ENCODE measurements at regions not wholly inside any gene's neighbourhood (a gene's known extent, or its start where the extent isn't known, plus 50 kb on each side); places are given as distances from the start of the nearest gene placed in this dataset.

GRCh38 chr3:184470551-184470950, 90.7 kb downstream of the CHRD start:
- TF ChIP-seq POLR2AphosphoS5 (IDR thresholded peaks at IDR 0.05), result no peak
- TF ChIP-seq POLR2A (IDR thresholded peaks at IDR 0.05), result no peak
- TF ChIP-seq CTCF (IDR thresholded peaks at IDR 0.05), result no peak
- no peak for TF ChIP-seq EP300 (IDR thresholded peaks at IDR 0.05)
- H3K9me3 ChIP-seq, result no peaks in the 10 kb centered on the region
- intact Hi-C loops (cut with DNase I; ENCODE audit: low total_unique reads), result no loop called here
- H3K27me3 ChIP-seq, result peaks cover 0 to 49% (median 0%) of the 10 kb centered on the region in 3 donors
- no peak overlapping the region for H3K4me3 ChIP-seq
- DNase-seq, result no peak
- 62 to 82% (median 75%) methylated on average over 6 of the region's 6 CpGs for WGBS, 5 donors
- H3K36me3 ChIP-seq, result no peaks in the 10 kb centered on the region
- H3K27ac ChIP-seq, result no peak overlapping the region
- H3K4me1 ChIP-seq, result peaks cover 0 to 18% (median 2%) of the 10 kb centered on the region in 4 donors

GRCh38 chr3:184471439-184471838, 90.1 kb upstream of the EPHB3 start:
- 64 to 87% (median 79%) methylated on average over 3 of the region's 3 CpGs for WGBS, 5 donors

GRCh38 chr3:184472723-184473428, 88.7 kb upstream of the EPHB3 start:
- Histone ChIP-seq H3K4me1 (peaks cover 0 to 7% (median 0%) of the 10 kb centered on the region in 4 donors), H3K27ac (peak overlapping the region in 3 of 5 donors; percentile 7 to 59 (median 46)), H3K9me3 (peaks cover 0 to 7% (median 2%) of the 10 kb centered on the region in 4 donors), H3K27me3 (peaks cover 0 to 43% (median 0%) of the 10 kb centered on the region in 3 donors), H3K36me3 (no peaks in the 10 kb centered on the region), H3K4me3 (no peak overlapping the region)
- intact Hi-C loops (cut with DNase I; ENCODE audit: low total_unique reads), result no loop called here
- TF ChIP-seq EP300 (IDR thresholded peaks at IDR 0.05), result no peak
- peak in 1 of 3 donors; percentile 33 for TF ChIP-seq POLR2AphosphoS5 (IDR thresholded peaks at IDR 0.05)
- TF ChIP-seq POLR2A (IDR thresholded peaks at IDR 0.05), result no peak
- DNase-seq, result peak in 1 of 2 donors; percentile 80
- WGBS, 5 donors, result 63 to 82% (median 72%) methylated on average over 12 of the region's 12 CpGs

More at GRCh38 chr3:184471439-184471838, 90.1 kb upstream of the EPHB3 start:
- peaks cover 0 to 46% (median 0%) of the 10 kb centered on the region in 3 donors for H3K27me3 ChIP-seq
- DNase-seq, result no peak
- no peaks in the 10 kb centered on the region for H3K9me3 ChIP-seq
- no peaks in the 10 kb centered on the region for H3K36me3 ChIP-seq
- H3K27ac ChIP-seq, result no peak overlapping the region
- no peak for TF ChIP-seq POLR2A (IDR thresholded peaks at IDR 0.05)
- TF ChIP-seq EP300 (IDR thresholded peaks at IDR 0.05), result no peak
- TF ChIP-seq CTCF (IDR thresholded peaks at IDR 0.05), result no peak
- TF ChIP-seq POLR2AphosphoS5 (IDR thresholded peaks at IDR 0.05), result no peak
- H3K4me3 ChIP-seq, result no peak overlapping the region
- peaks cover 0 to 15% (median 2%) of the 10 kb centered on the region in 4 donors for H3K4me1 ChIP-seq
- intact Hi-C loops (cut with DNase I; ENCODE audit: low total_unique reads), result no loop called here

- no peaks in the 10 kb centered on the region for H3K4me1 ChIP-seq
- 79 to 89% (median 88%) methylated on average over 8 of the region's 8 CpGs for WGBS, 5 donors
- H3K36me3 ChIP-seq, result no peaks in the 10 kb centered on the region
- no peak for DNase-seq
- intact Hi-C loops (cut with DNase I; ENCODE audit: low total_unique reads), result no loop called here
- TF ChIP-seq POLR2AphosphoS5 (IDR thresholded peaks at IDR 0.05) (no peak), EP300 (IDR thresholded peaks at IDR 0.05) (no peak), POLR2A (IDR thresholded peaks at IDR 0.05) (no peak), CTCF (IDR thresholded peaks at IDR 0.05) (no peak)
- no peak overlapping the region for H3K27ac ChIP-seq
- peaks cover 0 to 9% (median 3%) of the 10 kb centered on the region in 4 donors for H3K9me3 ChIP-seq
- H3K27me3 ChIP-seq, result peaks cover 0 to 30% (median 0%) of the 10 kb centered on the region in 3 donors
- no peak overlapping the region for H3K4me3 ChIP-seq
These were observed 86.7 kb upstream of the EPHB3 start for GRCh38 chr3:184474897-184475296.

- TF ChIP-seq EP300 (IDR thresholded peaks at IDR 0.05) (no peak), POLR2AphosphoS5 (IDR thresholded peaks at IDR 0.05) (no peak), CTCF (IDR thresholded peaks at IDR 0.05) (no peak), POLR2A (IDR thresholded peaks at IDR 0.05) (no peak)
- intact Hi-C loops (cut with DNase I; ENCODE audit: low total_unique reads), result no loop called here
- 75 to 95% (median 90%) methylated on average over 1 of the region's 1 CpG for WGBS, 5 donors
- no peaks in the 10 kb centered on the region for H3K4me1 ChIP-seq
- H3K4me3 ChIP-seq, result no peak overlapping the region
- no peak overlapping the region for H3K27ac ChIP-seq
- H3K27me3 ChIP-seq, result peaks cover 0 to 42% (median 0%) of the 10 kb centered on the region in 3 donors
- H3K36me3 ChIP-seq, result no peaks in the 10 kb centered on the region
- no peak for DNase-seq
- H3K9me3 ChIP-seq, result peaks cover 0 to 9% (median 3%) of the 10 kb centered on the region in 4 donors
These were observed 83.6 kb upstream of the EPHB3 start for GRCh38 chr3:184477940-184478339.

All from stomach (tissue), 8 donors.